ENCODE measurements at regions not wholly inside any gene's neighbourhood (a gene's known extent, or its start where the extent isn't known, plus 50 kb on each side); places are given as distances from the start of the nearest gene placed in this dataset.
A peak's percentile ranks its signal among the peaks of the same experiment; 100 is the strongest.

DNA sequence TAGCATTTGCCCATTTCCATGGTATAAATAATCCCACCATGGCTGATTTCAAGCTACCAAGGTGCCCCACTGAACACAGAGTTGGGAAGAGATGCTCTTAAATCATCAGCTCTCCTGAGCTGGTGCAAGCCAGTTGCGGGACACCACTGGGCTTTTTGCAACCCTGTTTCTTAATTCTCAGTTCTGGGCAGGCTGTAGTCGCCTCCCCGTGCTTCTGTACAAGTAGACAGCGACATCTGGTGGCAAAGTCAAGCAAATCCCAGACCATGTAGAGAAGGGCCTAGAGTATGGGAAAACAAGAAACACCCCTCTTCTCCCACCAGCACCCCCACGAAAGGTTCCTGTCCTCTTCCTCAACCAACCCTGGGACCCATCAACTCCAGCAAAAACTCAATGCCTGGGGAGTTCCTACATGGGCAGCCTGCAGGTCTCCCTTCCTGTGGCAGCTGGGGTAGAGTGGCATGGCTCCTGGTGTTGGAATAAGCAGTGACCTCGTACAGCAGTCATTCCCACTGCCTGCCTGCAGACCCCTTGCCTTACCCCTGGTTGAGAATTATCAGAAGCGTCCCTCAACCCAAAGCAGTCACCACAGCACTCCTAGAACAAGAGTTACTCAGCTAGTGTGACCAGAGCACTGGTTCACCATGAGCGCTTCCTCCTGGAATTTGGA is 68.4 kb downstream of the IGLL5 start:
- TF ChIP-seq, protein P1, sequence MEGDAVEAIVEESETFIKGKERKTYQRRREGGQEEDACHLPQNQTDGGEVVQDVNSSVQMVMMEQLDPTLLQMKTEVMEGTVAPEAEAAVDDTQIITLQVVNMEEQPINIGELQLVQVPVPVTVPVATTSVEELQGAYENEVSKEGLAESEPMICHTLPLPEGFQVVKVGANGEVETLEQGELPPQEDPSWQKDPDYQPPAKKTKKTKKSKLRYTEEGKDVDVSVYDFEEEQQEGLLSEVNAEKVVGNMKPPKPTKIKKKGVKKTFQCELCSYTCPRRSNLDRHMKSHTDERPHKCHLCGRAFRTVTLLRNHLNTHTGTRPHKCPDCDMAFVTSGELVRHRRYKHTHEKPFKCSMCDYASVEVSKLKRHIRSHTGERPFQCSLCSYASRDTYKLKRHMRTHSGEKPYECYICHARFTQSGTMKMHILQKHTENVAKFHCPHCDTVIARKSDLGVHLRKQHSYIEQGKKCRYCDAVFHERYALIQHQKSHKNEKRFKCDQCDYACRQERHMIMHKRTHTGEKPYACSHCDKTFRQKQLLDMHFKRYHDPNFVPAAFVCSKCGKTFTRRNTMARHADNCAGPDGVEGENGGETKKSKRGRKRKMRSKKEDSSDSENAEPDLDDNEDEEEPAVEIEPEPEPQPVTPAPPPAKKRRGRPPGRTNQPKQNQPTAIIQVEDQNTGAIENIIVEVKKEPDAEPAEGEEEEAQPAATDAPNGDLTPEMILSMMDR (IDR thresholded peaks at IDR 0.05) = peak; percentile 81
- TF ChIP-seq TCF7L2 (IDR thresholded peaks at IDR 0.05; ENCODE audit: low read depth, low read length) = no peak
- TF ChIP-seq, protein P2, sequence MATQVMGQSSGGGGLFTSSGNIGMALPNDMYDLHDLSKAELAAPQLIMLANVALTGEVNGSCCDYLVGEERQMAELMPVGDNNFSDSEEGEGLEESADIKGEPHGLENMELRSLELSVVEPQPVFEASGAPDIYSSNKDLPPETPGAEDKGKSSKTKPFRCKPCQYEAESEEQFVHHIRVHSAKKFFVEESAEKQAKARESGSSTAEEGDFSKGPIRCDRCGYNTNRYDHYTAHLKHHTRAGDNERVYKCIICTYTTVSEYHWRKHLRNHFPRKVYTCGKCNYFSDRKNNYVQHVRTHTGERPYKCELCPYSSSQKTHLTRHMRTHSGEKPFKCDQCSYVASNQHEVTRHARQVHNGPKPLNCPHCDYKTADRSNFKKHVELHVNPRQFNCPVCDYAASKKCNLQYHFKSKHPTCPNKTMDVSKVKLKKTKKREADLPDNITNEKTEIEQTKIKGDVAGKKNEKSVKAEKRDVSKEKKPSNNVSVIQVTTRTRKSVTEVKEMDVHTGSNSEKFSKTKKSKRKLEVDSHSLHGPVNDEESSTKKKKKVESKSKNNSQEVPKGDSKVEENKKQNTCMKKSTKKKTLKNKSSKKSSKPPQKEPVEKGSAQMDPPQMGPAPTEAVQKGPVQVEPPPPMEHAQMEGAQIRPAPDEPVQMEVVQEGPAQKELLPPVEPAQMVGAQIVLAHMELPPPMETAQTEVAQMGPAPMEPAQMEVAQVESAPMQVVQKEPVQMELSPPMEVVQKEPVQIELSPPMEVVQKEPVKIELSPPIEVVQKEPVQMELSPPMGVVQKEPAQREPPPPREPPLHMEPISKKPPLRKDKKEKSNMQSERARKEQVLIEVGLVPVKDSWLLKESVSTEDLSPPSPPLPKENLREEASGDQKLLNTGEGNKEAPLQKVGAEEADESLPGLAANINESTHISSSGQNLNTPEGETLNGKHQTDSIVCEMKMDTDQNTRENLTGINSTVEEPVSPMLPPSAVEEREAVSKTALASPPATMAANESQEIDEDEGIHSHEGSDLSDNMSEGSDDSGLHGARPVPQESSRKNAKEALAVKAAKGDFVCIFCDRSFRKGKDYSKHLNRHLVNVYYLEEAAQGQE (IDR thresholded peaks at IDR 0.05; ENCODE audit: insufficient read depth in 1 of 2, low read depth in 2 of 2, low read length in 1 of 2) = no peak
